Muscle layer of duodenum (tissue), 2 donors: ENCODE measurements at regions not wholly inside any gene's neighbourhood (a gene's known extent, or its start where the extent isn't known, plus 50 kb on each side); places are given as distances from the start of the nearest gene placed in this dataset.

Experiments
- H3K27ac ChIP-seq: one replicate; pipeline ENCODE4 v1.7.0; 2013; ENCODE audit warnings: mild to moderate bottlenecking, low read length
- H3K27me3 ChIP-seq: one replicate; pipeline ENCODE4 v1.7.0; 2013; ENCODE audit warnings: low read depth, mild to moderate bottlenecking, control low read depth, low read length
- H3K36me3 ChIP-seq, 2 donors: one replicate each; pipeline ENCODE4 v1.7.0; 2013; ENCODE audit warnings: low read length in 2 of 2, control low read depth in 1 of 2, mild to moderate bottlenecking in 1 of 2; ENCODE audit not compliant: insufficient read depth in 2 of 2, control insufficient read depth in 1 of 2
- H3K4me1 ChIP-seq, 2 donors: one replicate each; pipeline ENCODE4 v1.7.0; 2013; ENCODE audit warnings: low read length in 2 of 2, mild to moderate bottlenecking in 2 of 2, control low read depth in 1 of 2, moderate library complexity in 1 of 2; ENCODE audit not compliant: insufficient read depth in 2 of 2, control insufficient read depth in 1 of 2
- H3K4me3 ChIP-seq, 2 donors: one replicate each; pipeline ENCODE4 v1.7.0; 2013; ENCODE audit warnings: low read length in 2 of 2, low read depth in 1 of 2, mild to moderate bottlenecking in 1 of 2
- H3K9me3 ChIP-seq, 2 donors: one replicate each; pipeline ENCODE4 v1.7.0; 2013; ENCODE audit warnings: low read length in 2 of 2, control low read depth in 1 of 2, mild to moderate bottlenecking in 1 of 2; ENCODE audit not compliant: control insufficient read depth in 1 of 2
- donor health status: healthy.

GRCh38 chr18:45386041-45386655 lies 229.1 kb upstream of the SLC14A2 start:
- Histone ChIP-seq H3K4me1 (peaks cover 0 to 4% of the 10 kb centered on the region in 2 donors), H3K4me3 (no peak overlapping the region), H3K27me3 (no peaks in the 10 kb centered on the region), H3K9me3 (no peaks in the 10 kb centered on the region), H3K27ac (no peak overlapping the region), H3K36me3 (no peaks in the 10 kb centered on the region)

- Histone ChIP-seq H3K27ac (no peak overlapping the region), H3K9me3 (no peaks in the 10 kb centered on the region), H3K36me3 (no peaks in the 10 kb centered on the region), H3K4me3 (no peak overlapping the region), H3K4me1 (peaks cover 0 to 4% of the 10 kb centered on the region in 2 donors), H3K27me3 (no peaks in the 10 kb centered on the region)
Observed at GRCh38 chr18:45387229-45387628, 228.0 kb upstream of the SLC14A2 start.

GRCh38 chr18:45398448-45398847 lies 216.8 kb upstream of the SLC14A2 start:
- Histone ChIP-seq H3K36me3 (no peaks in the 10 kb centered on the region), H3K27ac (no peak overlapping the region), H3K4me1 (no peaks in the 10 kb centered on the region), H3K9me3 (no peaks in the 10 kb centered on the region), H3K4me3 (no peak overlapping the region), H3K27me3 (no peaks in the 10 kb centered on the region)

- Histone ChIP-seq H3K36me3 (no peaks in the 10 kb centered on the region), H3K27me3 (no peaks in the 10 kb centered on the region), H3K4me3 (no peak overlapping the region), H3K4me1 (no peaks in the 10 kb centered on the region), H3K27ac (no peak overlapping the region), H3K9me3 (no peaks in the 10 kb centered on the region)
Observed at GRCh38 chr18:45399146-45399545, 216.1 kb upstream of the SLC14A2 start.

GRCh38 chr18:45399643-45400042 lies 215.6 kb upstream of the SLC14A2 start:
- Histone ChIP-seq H3K36me3 (no peaks in the 10 kb centered on the region), H3K27ac (no peak overlapping the region), H3K4me1 (no peaks in the 10 kb centered on the region), H3K27me3 (no peaks in the 10 kb centered on the region), H3K4me3 (no peak overlapping the region), H3K9me3 (no peaks in the 10 kb centered on the region)

GRCh38 chr18:45402485-45403056 lies 212.7 kb upstream of the SLC14A2 start:
- H3K36me3 ChIP-seq: no peaks in the 10 kb centered on the region
- no peak overlapping the region for H3K27ac ChIP-seq
- H3K4me3 ChIP-seq: no peak overlapping the region
- no peaks in the 10 kb centered on the region for H3K9me3 ChIP-seq
- H3K4me1 ChIP-seq: no peaks in the 10 kb centered on the region
- no peaks in the 10 kb centered on the region for H3K27me3 ChIP-seq

- Histone ChIP-seq H3K27ac (no peak overlapping the region), H3K36me3 (no peaks in the 10 kb centered on the region), H3K27me3 (no peaks in the 10 kb centered on the region), H3K4me1 (no peaks in the 10 kb centered on the region), H3K9me3 (no peaks in the 10 kb centered on the region), H3K4me3 (no peak overlapping the region)
Observed at GRCh38 chr18:45403341-45404049, 211.8 kb upstream of the SLC14A2 start.

GRCh38 chr18:45408218-45408617 lies 207.1 kb upstream of the SLC14A2 start:
- Histone ChIP-seq H3K27ac (no peak overlapping the region), H3K27me3 (no peaks in the 10 kb centered on the region), H3K4me3 (no peak overlapping the region), H3K4me1 (no peaks in the 10 kb centered on the region), H3K9me3 (no peaks in the 10 kb centered on the region), H3K36me3 (no peaks in the 10 kb centered on the region)

- Histone ChIP-seq H3K36me3 (no peaks in the 10 kb centered on the region), H3K9me3 (no peaks in the 10 kb centered on the region), H3K27ac (no peak overlapping the region), H3K4me1 (no peaks in the 10 kb centered on the region), H3K4me3 (no peak overlapping the region), H3K27me3 (no peaks in the 10 kb centered on the region)
Observed at GRCh38 chr18:45409971-45410370, 205.3 kb upstream of the SLC14A2 start.

GRCh38 chr18:45412577-45412976 lies 202.7 kb upstream of the SLC14A2 start:
- H3K9me3 ChIP-seq: no peaks in the 10 kb centered on the region
- H3K4me1 ChIP-seq: no peaks in the 10 kb centered on the region
- no peak overlapping the region for H3K4me3 ChIP-seq
- H3K36me3 ChIP-seq: no peaks in the 10 kb centered on the region
- H3K27ac ChIP-seq: no peak overlapping the region
- no peaks in the 10 kb centered on the region for H3K27me3 ChIP-seq

GRCh38 chr18:45413180-45413836 lies 202.0 kb upstream of the SLC14A2 start:
- Histone ChIP-seq H3K36me3 (no peaks in the 10 kb centered on the region), H3K9me3 (no peaks in the 10 kb centered on the region), H3K27ac (no peak overlapping the region), H3K4me1 (no peaks in the 10 kb centered on the region), H3K4me3 (no peak overlapping the region), H3K27me3 (no peaks in the 10 kb centered on the region)
